Stimulated activated effector memory CD8-positive, alpha-beta T cell treated with anti-CD3 and anti-CD28 coated beads, Interleukin-12 subunit alpha, Interleukin-12 subunit beta, amount 100 ng/mL, for 72 hours (primary cell): ENCODE measurements at regions not wholly inside any gene's neighbourhood (a gene's known extent, or its start where the extent isn't known, plus 50 kb on each side); places are given as distances from the start of the nearest gene placed in this dataset.

Experiments
- ATAC-seq: fragments of 150-1000 bp; cut with Tn5 transposase; 2 replicates; pipeline ENCODE4 v1.10.0; 2021
- DNase-seq, 2 donors: peaks; one replicate each; pipeline ENCODE4 v3.0.0; 2021 to 2022; ENCODE audit warnings: low spot score in 2 of 2
- H3K27ac Mint-ChIP-seq: one replicate; pipeline ENCODE4 v1.8.0; 2022; ENCODE audit warnings: mild to moderate bottlenecking, mixed read lengths
- H3K36me3 Mint-ChIP-seq: one replicate; pipeline ENCODE4 v1.8.0; 2022; ENCODE audit warnings: mild to moderate bottlenecking, mixed read lengths
- H3K4me1 Mint-ChIP-seq: one replicate; pipeline ENCODE4 v1.8.0; 2022; ENCODE audit warnings: mixed read lengths
- H3K4me3 Mint-ChIP-seq: one replicate; pipeline ENCODE4 v1.8.0; 2022; ENCODE audit warnings: mild to moderate bottlenecking, mixed read lengths
- H3K9me3 Mint-ChIP-seq: one replicate; pipeline ENCODE4 v1.8.0; 2022; ENCODE audit warnings: mixed read lengths

GRCh38 chr12:88303335-88303734 is 161.2 kb downstream of the TMTC3 start:
- no peak overlapping the region for H3K27ac Mint-ChIP-seq
- ATAC-seq (no peak), DNase-seq (no peak)
- H3K36me3 Mint-ChIP-seq, result no peaks in the 10 kb centered on the region
- H3K4me3 Mint-ChIP-seq, result no peak overlapping the region
- peaks cover 7% of the 10 kb centered on the region for H3K4me1 Mint-ChIP-seq
- peaks cover 2% of the 10 kb centered on the region for H3K9me3 Mint-ChIP-seq

GRCh38 chr12:88305254-88305890 is 163.3 kb downstream of the TMTC3 start:
- Mint-ChIP-seq H3K4me1 (no peaks in the 10 kb centered on the region), H3K9me3 (peaks cover 2% of the 10 kb centered on the region), H3K4me3 (no peak overlapping the region), H3K36me3 (no peaks in the 10 kb centered on the region), H3K27ac (no peak overlapping the region)
- DNase-seq, result no peak
- no peak for ATAC-seq

GRCh38 chr12:88306471-88307069 is 164.5 kb downstream of the TMTC3 start:
- no peaks in the 10 kb centered on the region for H3K9me3 Mint-ChIP-seq
- DNase-seq (no peak), ATAC-seq (no peak)
- H3K4me3 Mint-ChIP-seq, result no peak overlapping the region
- no peak overlapping the region for H3K27ac Mint-ChIP-seq
- H3K4me1 Mint-ChIP-seq, result no peaks in the 10 kb centered on the region
- no peaks in the 10 kb centered on the region for H3K36me3 Mint-ChIP-seq

GRCh38 chr12:88307961-88308360 is 165.9 kb downstream of the TMTC3 start:
- DNase-seq (no peak), ATAC-seq (no peak)
- Mint-ChIP-seq H3K9me3 (no peaks in the 10 kb centered on the region), H3K27ac (no peak overlapping the region), H3K4me1 (no peaks in the 10 kb centered on the region), H3K36me3 (no peaks in the 10 kb centered on the region), H3K4me3 (no peak overlapping the region)

GRCh38 chr12:88308825-88309224 is 166.7 kb downstream of the TMTC3 start:
- Mint-ChIP-seq H3K27ac (no peak overlapping the region), H3K4me3 (no peak overlapping the region), H3K36me3 (no peaks in the 10 kb centered on the region), H3K9me3 (no peaks in the 10 kb centered on the region), H3K4me1 (no peaks in the 10 kb centered on the region)
- ATAC-seq (no peak), DNase-seq (no peak)

- Mint-ChIP-seq H3K4me1 (no peaks in the 10 kb centered on the region), H3K9me3 (no peaks in the 10 kb centered on the region), H3K4me3 (no peak overlapping the region), H3K27ac (no peak overlapping the region), H3K36me3 (no peaks in the 10 kb centered on the region)
- DNase-seq (no peak), ATAC-seq (no peak)
These were observed 167.4 kb downstream of the TMTC3 start for GRCh38 chr12:88309546-88309945.

- no peak for ATAC-seq
- Mint-ChIP-seq H3K4me1 (no peaks in the 10 kb centered on the region), H3K27ac (no peak overlapping the region), H3K9me3 (no peaks in the 10 kb centered on the region), H3K4me3 (no peak overlapping the region), H3K36me3 (no peaks in the 10 kb centered on the region)
- no peak for DNase-seq
These were observed 168.0 kb downstream of the TMTC3 start for GRCh38 chr12:88310069-88310468.

GRCh38 chr12:88310666-88311065 is 168.6 kb downstream of the TMTC3 start:
- DNase-seq (no peak), ATAC-seq (no peak)
- Mint-ChIP-seq H3K27ac (no peak overlapping the region), H3K36me3 (no peaks in the 10 kb centered on the region), H3K9me3 (no peaks in the 10 kb centered on the region), H3K4me1 (no peaks in the 10 kb centered on the region), H3K4me3 (no peak overlapping the region)

GRCh38 chr12:88313554-88313953 is 171.4 kb downstream of the TMTC3 start:
- Mint-ChIP-seq H3K27ac (no peak overlapping the region), H3K36me3 (no peaks in the 10 kb centered on the region), H3K9me3 (no peaks in the 10 kb centered on the region), H3K4me1 (no peaks in the 10 kb centered on the region), H3K4me3 (no peak overlapping the region)
- ATAC-seq (no peak), DNase-seq (no peak)

- Mint-ChIP-seq H3K36me3 (no peaks in the 10 kb centered on the region), H3K4me1 (no peaks in the 10 kb centered on the region), H3K9me3 (no peaks in the 10 kb centered on the region), H3K27ac (no peak overlapping the region), H3K4me3 (no peak overlapping the region)
- DNase-seq (no peak), ATAC-seq (no peak)
These were observed 172.6 kb downstream of the TMTC3 start for GRCh38 chr12:88314706-88315105.

GRCh38 chr12:88318726-88319125 is 176.6 kb downstream of the TMTC3 start:
- ATAC-seq, result no peak
- H3K36me3 Mint-ChIP-seq, result no peaks in the 10 kb centered on the region
- no peak overlapping the region for H3K4me3 Mint-ChIP-seq
- DNase-seq, result no peak
- no peaks in the 10 kb centered on the region for H3K9me3 Mint-ChIP-seq
- H3K27ac Mint-ChIP-seq, result no peak overlapping the region
- H3K4me1 Mint-ChIP-seq, result no peaks in the 10 kb centered on the region

- no peak overlapping the region for H3K4me3 Mint-ChIP-seq
- no peaks in the 10 kb centered on the region for H3K36me3 Mint-ChIP-seq
- DNase-seq (no peak), ATAC-seq (no peak)
- H3K9me3 Mint-ChIP-seq, result no peaks in the 10 kb centered on the region
- H3K27ac Mint-ChIP-seq, result no peak overlapping the region
- no peaks in the 10 kb centered on the region for H3K4me1 Mint-ChIP-seq
These were observed 183.1 kb downstream of the TMTC3 start for GRCh38 chr12:88325076-88325815.

- Mint-ChIP-seq H3K4me3 (no peak overlapping the region), H3K9me3 (no peaks in the 10 kb centered on the region)
These were observed 183.7 kb downstream of the TMTC3 start for GRCh38 chr12:88325816-88326189.

GRCh38 chr12:88327276-88327675 is 185.2 kb downstream of the TMTC3 start:
- no peak overlapping the region for H3K27ac Mint-ChIP-seq
- H3K36me3 Mint-ChIP-seq, result no peaks in the 10 kb centered on the region
- ATAC-seq (no peak), DNase-seq (no peak)
- H3K4me3 Mint-ChIP-seq, result no peak overlapping the region
- H3K9me3 Mint-ChIP-seq, result no peaks in the 10 kb centered on the region
- no peaks in the 10 kb centered on the region for H3K4me1 Mint-ChIP-seq

More at GRCh38 chr12:88325816-88326189, 183.7 kb downstream of the TMTC3 start:
- ATAC-seq (no peak), DNase-seq (no peak)
- no peaks in the 10 kb centered on the region for H3K4me1 Mint-ChIP-seq
- H3K27ac Mint-ChIP-seq, result no peak overlapping the region
- no peaks in the 10 kb centered on the region for H3K36me3 Mint-ChIP-seq

- Mint-ChIP-seq H3K9me3 (no peaks in the 10 kb centered on the region), H3K36me3 (no peaks in the 10 kb centered on the region), H3K27ac (no peak overlapping the region), H3K4me1 (no peaks in the 10 kb centered on the region), H3K4me3 (no peak overlapping the region)
- ATAC-seq (no peak), DNase-seq (no peak)
These were observed 186.0 kb downstream of the TMTC3 start for GRCh38 chr12:88328090-88328489.

- ATAC-seq (no peak), DNase-seq (no peak)
- no peak overlapping the region for H3K4me3 Mint-ChIP-seq
- no peaks in the 10 kb centered on the region for H3K9me3 Mint-ChIP-seq
- no peaks in the 10 kb centered on the region for H3K36me3 Mint-ChIP-seq
- H3K27ac Mint-ChIP-seq, result no peak overlapping the region
- H3K4me1 Mint-ChIP-seq, result no peaks in the 10 kb centered on the region
These were observed 187.7 kb downstream of the TMTC3 start for GRCh38 chr12:88329833-88330232.
